ENCODE measurements at regions not wholly inside any gene's neighbourhood (a gene's known extent, or its start where the extent isn't known, plus 50 kb on each side); places are given as distances from the start of the nearest gene placed in this dataset.
"Not testable (repeated sequence)": the region's sequence is repeated elsewhere in the genome, so short reads cannot be mapped to it uniquely, and the experiment has no call there.

GRCh38 chr7:152504367-152504766 is 68.6 kb upstream of the KMT2C start:
- DNase-seq (ENCODE audit: low spot score) = no peak

- no peak for DNase-seq (ENCODE audit: low spot score)
Measured at GRCh38 chr7:152502813-152503790, 67.3 kb upstream of the KMT2C start.

GRCh38 chr7:152501506-152501905 is 65.7 kb upstream of the KMT2C start:
- DNase-seq (ENCODE audit: low spot score) = no peak

- DNase-seq (ENCODE audit: low spot score) = not testable (repeated sequence)
Measured at GRCh38 chr7:152499969-152500368, 64.2 kb upstream of the KMT2C start.

DNA sequence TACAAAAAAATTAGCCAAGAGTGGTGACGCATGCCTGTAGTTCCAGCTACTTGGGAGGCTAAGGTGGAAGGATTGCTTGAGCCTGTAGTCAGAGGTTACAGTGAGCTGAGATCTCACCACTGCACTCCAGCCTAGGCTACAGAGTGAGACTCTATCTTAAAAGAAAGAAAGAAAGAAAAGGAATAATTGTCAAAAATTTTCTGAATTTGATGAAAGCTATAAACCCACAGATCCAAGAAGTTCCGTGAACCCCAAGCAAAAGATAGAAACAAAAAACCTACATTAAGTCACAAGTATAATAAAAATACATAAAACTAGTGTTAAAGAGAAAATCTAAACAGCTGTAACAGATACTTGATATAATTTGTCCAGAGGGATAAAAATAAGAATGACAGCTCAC is 60.1 kb upstream of the KMT2C start:
- DNase-seq (ENCODE audit: low spot score) = no peak

DNA sequence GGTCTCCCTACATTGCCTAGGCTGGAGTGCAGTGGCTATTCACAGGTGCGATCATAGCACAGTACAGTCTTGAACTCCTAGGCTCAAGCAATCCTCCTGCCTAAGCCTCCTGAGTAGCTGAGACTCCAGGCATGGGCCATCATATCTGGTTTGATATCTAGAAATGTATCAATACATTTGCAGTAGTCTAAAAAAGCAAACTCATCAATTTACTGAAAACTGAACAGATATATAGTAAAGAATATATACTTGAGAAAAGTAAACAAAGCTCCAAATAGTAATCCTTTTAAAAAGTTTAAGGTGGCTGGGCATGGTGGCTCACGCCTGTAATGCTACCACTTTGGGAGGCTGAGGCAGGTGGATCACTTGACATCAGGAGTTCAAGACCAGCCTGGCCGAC is 57.1 kb upstream of the KMT2C start:
- DNase-seq (ENCODE audit: low spot score) = no peak

GRCh38 chr7:152489044-152489443 is 53.2 kb upstream of the KMT2C start:
- DNase-seq (ENCODE audit: low spot score) = peak; percentile 18

DNA sequence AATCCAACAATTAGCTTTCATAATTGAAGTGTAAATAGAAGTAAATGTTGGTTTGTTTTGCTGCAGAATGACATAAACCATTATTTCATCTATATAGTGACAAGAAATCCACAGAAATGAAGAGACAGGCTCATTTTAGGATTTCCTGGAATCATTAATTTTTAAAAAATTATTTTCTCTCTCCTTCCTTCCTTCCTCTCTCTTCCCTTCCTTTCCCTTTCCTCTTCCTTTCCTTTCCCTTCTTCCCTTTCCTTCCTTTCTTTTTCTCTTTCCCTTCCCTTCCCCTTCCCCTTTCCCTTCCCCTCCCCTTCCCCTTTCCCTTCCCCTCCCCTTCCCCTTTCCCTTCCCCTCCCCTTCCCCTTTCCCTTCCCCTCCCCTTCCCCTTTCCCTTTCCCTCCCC is 51.2 kb upstream of the KMT2C start:
- DNase-seq (ENCODE audit: low spot score) = no peak

GRCh38 chr7:152485826-152486225 is 50.0 kb upstream of the KMT2C start:
- DNase-seq (ENCODE audit: low spot score) = no peak

Data from SK-N-DZ (cell line).